DMS153 treated with DMSO at 0.1 percent for 48 hours (cell line): ENCODE measurements at regions not wholly inside any gene's neighbourhood (a gene's known extent, or its start where the extent isn't known, plus 50 kb on each side); places are given as distances from the start of the nearest gene placed in this dataset.

ENCODE experiments used
- DNase-seq: peaks from one replicate; lab custom pipeline; 2025; ENCODE audit not compliant: unreplicated experiment; lab: John Stamatoyannopoulos, UW

GRCh38 chr7:40972426-40972825, 730.5 kb downstream of the INHBA start:
- no peak for DNase-seq

GRCh38 chr7:40969641-40970040, 733.2 kb downstream of the INHBA start:
- no peak for DNase-seq

- DNase-seq: no peak
These were observed 736.2 kb downstream of the INHBA start for GRCh38 chr7:40966693-40967092.

- DNase-seq: no peak
These were observed 737.1 kb downstream of the INHBA start for GRCh38 chr7:40965774-40966173.

GRCh38 chr7:40965016-40965415, 737.9 kb downstream of the INHBA start:
- no peak for DNase-seq

GRCh38 chr7:40964610-40965009, 738.3 kb downstream of the INHBA start:
- DNase-seq: no peak

- no peak for DNase-seq
These were observed 742.9 kb downstream of the INHBA start for GRCh38 chr7:40959955-40960354.

- DNase-seq: no peak
These were observed 754.7 kb downstream of the INHBA start for GRCh38 chr7:40948239-40948638.

- DNase-seq: no peak
These were observed 755.3 kb downstream of the INHBA start for GRCh38 chr7:40947566-40947965.

GRCh38 chr7:40946549-40946948, 756.3 kb downstream of the INHBA start:
- no peak for DNase-seq

- DNase-seq: no peak
These were observed 757.1 kb downstream of the INHBA start for GRCh38 chr7:40945788-40946187.

GRCh38 chr7:40944981-40945585, 757.8 kb downstream of the INHBA start:
- DNase-seq: no peak

GRCh38 chr7:40937879-40938278, 765.0 kb downstream of the INHBA start:
- no peak for DNase-seq

- DNase-seq: no peak
These were observed 767.5 kb downstream of the INHBA start for GRCh38 chr7:40935435-40935834.

GRCh38 chr7:40923626-40924025, 779.3 kb downstream of the INHBA start:
- DNase-seq: no peak

- no peak for DNase-seq
These were observed 780.6 kb downstream of the INHBA start for GRCh38 chr7:40922316-40922670.

- no peak for DNase-seq
These were observed 781.1 kb downstream of the INHBA start for GRCh38 chr7:40921589-40922315.

GRCh38 chr7:40918701-40919271, 784.0 kb downstream of the SUGCT start:
- no peak for DNase-seq

- DNase-seq: no peak
These were observed 782.0 kb downstream of the SUGCT start for GRCh38 chr7:40916813-40917212.

- no peak for DNase-seq
These were observed 780.3 kb downstream of the SUGCT start for GRCh38 chr7:40915071-40915470.
